DMS114 treated with DMSO at 0.1 percent for 48 hours (cell line): ENCODE measurements at regions not wholly inside any gene's neighbourhood (a gene's known extent, or its start where the extent isn't known, plus 50 kb on each side); places are given as distances from the start of the nearest gene placed in this dataset.
"Not testable (repeated sequence)": the region's sequence is repeated elsewhere in the genome, so short reads cannot be mapped to it uniquely, and the experiment has no call there.

Experiments used
- DNase-seq: peaks from one replicate; lab custom pipeline; 2025; ENCODE audit not compliant: unreplicated experiment; lab: John Stamatoyannopoulos, UW

DNA sequence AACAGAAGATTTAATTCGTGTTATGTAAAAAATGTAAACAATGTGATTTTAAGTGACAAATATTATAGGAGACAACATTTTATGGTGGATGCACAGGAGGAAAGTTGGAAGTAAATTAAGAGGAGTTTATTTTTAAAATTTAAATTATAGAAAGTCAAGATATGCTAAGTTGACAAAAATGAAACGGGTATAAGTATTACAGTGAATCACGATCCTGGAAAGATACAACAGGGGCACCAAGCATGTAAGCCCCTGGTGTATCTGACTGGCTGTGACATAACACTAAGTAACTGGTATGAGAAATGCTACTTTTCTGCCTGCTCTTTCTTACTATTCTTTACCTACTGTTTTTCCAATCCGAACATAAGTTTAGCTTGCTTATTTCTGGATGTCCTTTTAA is 419.8 kb upstream of the CHD1 start:
- no peak for DNase-seq

DNA sequence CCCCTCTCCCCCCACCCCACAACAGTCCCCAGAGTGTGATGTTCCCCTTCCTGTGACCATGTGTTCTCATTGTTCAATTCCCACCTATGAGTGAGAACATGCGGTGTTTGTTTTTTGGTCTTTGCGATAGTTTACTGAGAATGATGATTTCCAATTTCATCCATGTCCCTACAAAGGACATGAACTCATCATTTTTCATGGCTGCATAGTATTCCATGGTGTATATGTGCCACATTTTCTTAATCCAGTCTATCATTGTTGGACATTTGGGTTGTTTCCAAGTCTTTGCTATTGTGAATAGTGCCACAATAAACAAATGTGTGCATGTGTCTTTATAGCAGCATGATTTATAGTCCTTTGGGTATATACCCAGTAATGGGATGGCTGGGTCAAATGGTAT is 411.0 kb upstream of the CHD1 start:
- DNase-seq: not testable (repeated sequence)

DNA sequence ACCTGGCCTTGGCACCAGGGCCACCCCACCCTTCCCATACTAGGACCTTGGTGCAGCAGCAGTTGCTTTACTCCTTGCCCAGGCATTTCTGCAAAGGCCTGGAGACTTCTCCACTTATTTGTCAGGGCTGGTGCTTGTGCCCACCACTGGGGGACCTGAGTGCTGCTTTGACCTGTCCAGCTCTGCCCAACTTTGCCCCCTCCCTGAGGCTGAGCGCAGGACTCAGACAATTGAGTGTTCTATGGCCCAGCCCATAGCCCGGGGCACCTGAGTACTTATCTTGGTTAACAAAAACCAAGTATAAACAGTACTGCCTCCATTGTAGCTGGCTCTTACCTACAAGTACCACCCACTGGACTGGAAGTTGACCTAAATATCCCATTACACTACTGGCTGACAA is 406.1 kb upstream of the CHD1 start:
- DNase-seq: no peak

DNA sequence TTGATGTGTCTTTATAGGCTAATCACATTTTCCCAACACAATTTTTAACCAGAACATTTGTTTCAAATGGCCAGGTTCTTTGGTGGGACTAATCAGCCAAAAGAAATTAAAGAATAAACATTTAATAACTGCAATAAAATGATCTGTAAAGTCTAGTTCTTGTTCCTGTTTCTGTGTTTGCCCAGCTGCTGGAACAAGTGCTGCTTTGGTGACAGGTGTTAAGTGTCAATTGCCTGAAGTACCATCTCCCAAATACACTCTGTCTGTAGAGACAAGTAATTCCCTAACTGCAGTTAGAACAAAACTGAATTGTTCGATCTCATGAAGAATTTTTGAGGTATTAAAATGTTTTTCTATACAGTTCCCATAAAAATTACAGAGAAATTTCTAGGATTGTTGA is 402.3 kb upstream of the CHD1 start:
- no peak for DNase-seq

DNA sequence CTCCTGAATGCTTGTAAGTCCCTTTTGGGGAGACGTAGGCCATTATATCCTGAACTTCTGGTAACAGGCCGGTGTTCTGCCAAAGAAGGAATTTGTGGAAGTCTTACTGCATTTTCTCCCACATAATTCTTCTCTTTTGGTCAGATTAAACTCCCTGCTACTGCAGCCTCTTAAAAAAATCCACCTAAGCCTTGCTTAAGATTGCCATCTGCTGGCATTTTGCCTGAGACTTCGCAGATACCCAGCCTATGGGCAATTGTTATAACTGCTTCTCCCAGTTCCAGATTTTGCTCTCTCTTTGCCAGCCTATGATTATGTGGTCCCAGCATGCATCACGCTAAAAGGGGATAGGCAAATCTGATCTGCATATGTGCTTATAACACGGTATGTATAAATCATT is 391.6 kb upstream of the CHD1 start:
- no peak for DNase-seq

DNA sequence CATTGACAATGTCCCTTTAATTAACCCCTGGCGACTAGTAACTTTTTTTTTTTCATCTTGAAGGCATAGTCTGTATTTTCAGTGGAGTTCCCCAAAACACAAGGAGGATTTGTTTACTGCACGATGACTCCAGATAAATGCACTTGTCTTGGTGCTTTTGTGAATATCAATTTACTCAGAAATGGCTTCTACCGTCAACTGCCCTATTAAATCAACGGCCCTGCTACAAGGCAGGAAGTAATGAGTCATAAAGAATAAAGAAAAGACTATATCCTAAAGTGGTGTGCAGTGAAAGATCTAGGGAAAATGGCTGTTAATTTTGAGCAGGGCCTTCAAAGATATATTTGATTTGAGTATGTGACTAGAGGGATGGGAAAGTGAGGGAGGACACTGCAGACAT is 388.3 kb upstream of the CHD1 start:
- DNase-seq: no peak

DNA sequence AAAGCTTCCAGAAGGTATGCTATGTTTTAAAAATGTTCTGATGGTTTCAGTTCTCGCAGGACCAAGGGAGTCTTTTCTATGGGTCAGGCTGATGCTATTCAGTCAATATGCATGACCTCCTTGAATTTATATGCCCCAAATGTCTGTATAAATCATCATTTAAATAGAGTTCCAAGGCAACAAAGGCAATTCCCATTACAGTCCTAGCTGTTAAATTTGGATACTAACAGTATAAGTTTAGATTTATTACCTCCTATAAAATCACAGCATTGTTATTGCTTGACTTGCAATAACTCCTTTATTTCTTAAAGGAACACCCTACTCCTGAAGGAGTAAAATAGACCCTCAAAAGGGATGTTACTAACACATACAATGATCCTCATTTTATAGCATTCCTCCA is 387.7 kb upstream of the CHD1 start:
- DNase-seq: no peak

DNA sequence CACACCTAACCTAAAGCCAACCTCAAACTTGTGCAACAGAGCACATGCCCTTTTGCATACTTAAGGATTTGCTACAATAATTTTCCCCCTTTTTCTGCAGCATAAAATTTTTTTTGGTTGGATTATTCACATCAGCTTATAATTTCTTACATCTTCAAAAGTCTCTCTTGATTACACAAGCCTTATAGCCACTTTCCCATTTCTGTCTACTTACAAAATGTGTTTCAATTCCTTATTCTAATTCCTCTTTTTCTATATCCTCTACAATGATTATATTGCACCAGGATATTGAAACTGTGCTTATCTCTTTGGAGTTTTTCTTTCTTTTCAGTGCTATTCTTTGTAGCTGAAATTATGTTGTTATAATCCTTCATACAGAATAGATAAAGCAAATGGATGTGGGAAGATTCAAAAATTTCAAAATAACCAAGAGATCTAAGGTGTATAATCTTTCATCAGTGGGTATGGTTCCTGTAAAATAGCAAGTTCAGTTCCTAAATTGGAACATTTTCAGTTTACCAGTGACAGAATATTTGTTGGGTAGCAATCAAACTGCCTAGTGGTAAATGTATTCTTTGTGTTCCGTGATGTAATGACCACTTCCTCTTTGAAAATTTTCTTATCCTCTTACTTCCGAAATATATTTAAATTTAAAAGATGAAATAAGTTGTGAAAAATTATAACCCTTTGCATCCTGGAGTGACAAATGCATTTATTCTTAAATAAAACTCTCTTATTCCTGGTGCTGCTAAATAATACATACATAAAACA is 386.8 kb upstream of the CHD1 start:
- no peak for DNase-seq

DNA sequence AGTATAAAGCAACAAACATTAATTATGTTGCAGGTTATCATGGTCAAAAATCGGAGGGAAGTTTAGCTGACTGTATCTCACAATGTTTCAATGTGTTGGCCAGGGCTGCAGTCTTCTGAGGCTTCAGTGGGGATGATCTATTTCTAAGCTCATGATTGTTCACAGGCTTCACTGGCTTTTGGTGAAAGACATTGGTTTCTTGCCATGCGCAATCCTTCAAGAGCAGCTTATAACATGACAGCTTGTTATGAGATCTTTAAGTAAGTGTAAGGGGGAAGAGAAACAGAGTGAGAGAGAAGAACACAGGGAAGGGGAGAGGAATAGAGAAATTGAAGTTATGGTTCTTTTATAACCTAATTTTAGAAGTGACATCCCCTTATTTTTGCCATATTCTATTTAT is 385.9 kb upstream of the CHD1 start:
- no peak for DNase-seq

DNA sequence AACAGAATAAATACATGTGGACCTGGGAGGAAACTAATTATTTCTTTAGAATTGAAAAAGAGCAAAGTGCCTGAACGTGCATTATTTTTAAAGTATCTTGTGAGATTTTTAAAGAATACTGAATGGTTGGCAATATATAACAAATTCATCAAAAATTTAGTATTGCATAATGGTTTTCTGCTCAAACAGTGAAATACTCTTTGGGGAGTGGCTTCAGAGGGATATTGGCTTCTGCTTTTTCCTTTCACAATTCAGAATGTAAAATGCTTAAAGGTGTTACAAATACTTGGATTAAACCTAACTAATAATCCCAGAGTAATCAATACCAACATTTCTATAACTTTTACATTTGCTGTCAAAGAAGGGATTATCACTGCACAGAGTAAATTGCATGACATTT is 379.3 kb upstream of the CHD1 start:
- DNase-seq: no peak

DNA sequence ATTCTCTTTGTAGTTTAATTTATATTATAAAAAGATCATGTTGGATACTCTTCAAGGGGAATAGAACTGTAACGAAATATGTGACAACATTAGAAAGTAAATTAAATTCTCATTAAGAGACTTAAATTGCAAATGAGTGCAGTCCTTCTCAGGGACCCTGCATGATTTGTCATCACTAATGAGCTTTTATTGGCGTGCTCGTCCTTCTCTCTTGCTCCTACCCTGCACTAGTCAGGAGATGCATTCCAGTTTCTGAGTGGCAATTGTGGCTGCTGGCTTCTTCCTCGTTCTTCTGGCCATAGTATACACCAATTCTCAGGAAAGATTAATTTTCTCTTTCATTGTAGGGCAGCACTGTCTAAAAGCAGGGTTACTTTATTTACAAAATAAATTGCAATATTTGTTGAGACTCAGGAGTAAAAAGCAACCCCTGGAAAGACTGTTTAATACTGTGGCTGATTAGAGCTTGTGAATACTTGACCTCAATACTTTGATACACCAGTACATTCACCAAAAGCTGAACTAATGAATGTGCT is 376.3 kb upstream of the CHD1 start:
- no peak for DNase-seq

DNA sequence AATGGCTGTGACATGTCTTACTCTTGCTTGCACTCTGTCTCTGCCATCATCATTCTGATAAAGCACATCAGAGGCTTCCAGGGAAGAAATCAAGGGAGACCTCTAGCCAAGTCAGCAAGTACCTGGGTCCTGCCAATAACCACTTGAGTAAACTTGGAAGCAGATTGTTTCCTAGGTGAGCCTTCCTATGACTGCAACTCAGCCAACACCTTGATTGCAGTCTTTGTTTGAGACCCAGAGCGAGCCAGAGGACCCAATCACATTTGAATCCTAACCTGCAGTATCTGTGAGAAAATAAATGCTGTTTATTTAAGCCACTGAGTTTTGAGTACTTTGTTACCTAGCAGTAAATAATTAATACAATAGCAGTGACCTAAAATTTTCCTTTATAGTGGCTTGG is 356.8 kb upstream of the CHD1 start:
- no peak for DNase-seq

DNA sequence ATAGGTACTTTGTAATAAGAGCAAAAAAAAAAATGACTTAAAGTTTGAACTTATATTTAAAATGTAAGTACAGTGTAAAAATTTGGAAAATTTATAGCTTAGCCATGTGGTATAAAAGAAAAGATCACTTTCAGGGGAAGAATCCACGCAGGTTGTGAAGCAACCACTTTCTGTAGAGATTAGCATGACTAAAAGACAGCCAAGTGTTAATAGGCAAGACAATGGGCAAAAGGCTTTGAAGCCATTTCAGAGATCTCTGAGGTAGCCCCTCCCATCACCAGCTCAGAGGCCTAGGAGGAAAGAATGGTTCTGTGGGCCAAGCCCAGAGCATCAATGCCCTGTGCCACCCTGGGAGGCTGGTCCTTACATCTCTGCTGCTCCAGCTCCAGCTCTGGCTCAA is 346.3 kb upstream of the CHD1 start:
- DNase-seq: no peak

DNA sequence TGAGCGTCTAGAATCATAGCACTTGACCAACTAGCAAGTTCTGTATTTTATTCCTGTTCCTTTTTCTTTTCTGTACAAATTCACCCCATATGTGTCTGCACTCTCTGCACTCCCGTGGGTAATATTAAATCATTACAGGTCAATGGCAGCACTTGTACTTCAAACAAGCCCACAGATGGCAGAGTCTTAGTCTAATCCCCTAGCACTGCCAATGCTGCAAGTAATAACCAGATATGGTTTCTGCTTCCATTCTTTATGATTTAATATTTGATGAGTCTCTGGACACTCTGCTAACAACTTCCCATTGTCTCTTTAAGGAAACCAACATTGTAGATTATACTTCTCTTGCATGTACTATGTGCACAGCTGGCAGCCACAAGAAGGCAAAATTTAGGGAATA is 343.8 kb upstream of the CHD1 start:
- no peak for DNase-seq

DNA sequence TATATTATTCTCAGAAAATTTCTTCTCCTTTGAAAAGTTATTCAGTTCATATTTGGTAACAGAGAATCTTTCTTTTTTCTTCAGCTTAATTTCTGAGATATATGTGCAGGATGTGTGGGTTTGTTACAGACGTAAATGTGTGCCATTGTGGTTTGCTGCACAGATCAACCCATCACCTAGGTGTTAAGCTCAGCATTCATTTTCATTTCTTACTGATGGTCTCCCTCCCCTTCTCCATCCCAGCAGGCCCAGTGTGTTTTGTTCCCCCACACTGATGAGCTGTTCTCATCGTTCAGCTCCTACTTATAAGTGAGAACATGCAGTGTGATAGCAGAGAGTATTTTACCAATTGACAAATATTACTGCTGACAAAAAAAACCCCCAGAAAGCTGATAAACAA is 330.0 kb upstream of the CHD1 start:
- no peak for DNase-seq

DNA sequence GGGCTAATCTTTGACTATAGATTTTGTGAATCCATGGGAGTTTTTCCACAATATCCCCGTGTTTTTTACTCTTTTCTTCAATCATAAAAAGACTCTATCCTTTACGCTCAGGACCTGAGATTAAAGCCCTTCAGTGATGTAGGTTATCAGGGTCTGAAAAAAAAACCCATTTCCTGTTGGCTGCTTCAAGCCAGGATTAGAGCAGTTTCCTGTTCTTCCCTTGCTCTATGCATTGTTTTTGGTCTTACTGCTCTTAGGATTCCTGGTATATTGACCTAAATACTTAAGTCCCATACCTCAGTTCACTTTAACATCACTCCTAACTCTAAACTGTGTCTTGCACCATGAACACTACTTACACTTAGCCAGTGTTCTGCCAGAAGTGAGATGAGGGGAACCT is 319.3 kb upstream of the CHD1 start:
- DNase-seq: no peak

DNA sequence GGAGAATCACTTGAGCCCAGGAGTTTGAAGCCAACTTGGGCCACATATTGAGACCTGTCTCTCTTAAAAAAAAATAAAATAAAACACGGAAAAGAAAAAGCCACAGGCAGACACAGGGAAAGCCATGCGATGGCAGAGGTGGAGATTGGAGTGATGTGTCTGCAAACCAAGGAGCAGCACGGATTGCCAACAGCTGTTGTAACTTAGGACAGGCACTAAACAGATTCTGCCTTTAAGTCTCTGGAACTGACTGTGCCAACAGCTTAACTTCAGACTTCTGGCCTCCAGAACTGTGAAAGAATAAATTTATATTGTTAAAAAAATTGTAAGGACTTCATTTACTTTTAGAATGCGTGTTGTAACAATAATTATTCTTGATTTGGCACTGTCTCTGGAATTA is 318.5 kb upstream of the CHD1 start:
- no peak for DNase-seq

DNA sequence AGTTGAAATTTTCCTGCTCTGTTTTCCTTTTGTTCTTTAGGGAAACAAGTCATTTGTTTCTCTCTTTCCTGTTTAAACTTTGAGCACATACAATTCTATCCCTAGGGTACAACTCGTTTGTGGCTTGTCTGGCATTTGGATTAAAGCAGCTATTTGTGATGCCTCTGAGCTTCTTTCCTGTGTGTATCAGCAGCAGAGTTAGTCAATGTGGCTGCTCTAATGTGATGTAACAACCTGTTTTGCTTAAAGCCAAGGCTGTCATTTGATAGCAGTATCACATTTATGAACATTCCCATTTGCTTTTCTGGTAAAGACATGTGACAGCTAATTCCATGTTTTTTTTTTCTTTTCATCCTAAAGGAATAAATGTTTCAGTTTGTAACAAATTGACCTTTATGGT is 314.3 kb upstream of the CHD1 start:
- DNase-seq: no peak

DNA sequence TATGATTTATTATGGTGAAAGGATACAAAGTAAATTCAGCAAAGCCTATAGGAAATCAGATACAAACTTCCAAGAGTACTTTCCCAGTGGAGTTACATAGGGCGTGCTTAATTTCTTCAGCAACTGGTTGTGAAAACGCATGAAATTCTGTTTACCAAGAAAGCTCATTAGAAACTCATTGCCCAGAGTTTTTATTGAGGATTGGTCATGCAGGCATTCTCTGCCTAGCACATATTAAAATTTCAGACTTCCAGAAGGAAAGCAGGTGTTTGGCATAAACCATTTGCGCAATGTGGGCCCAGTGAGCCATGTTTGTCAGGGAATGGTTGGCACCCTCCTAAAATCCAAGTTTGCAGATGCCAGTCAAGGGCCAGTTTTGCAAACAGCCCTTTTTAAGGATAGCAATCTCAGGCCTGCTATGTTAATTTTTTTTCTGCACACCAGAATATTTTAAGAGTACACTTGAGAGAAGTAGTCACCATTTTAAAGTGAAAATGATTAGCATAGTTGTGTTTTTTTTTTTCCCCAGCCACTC is 311.1 kb upstream of the CHD1 start:
- no peak for DNase-seq

DNA sequence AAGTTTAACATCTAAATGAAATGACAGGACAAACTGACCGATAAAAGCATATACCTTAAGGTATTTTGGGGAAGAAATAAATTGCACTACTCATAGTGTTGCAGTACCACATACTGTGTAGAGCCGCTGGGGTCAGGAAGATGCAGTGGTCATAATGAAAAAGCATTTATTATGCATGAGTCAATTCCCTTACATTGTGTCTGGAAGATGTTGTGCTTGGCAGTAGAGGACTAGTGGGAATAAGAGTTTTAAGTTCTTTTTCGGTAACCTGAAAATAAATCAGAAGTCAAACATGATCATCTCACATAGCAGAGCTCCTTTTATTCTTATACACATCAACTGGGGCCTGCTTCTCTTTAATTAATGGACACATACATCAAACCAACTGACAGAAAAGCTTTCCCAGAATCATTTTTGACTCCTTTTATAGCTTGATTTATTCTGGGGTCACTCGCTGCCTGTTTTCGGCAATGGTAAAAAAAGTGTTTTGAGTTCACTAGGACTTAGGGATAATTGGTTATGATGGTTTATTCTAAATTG is 262.5 kb upstream of the CHD1 start:
- DNase-seq: no peak

DNA sequence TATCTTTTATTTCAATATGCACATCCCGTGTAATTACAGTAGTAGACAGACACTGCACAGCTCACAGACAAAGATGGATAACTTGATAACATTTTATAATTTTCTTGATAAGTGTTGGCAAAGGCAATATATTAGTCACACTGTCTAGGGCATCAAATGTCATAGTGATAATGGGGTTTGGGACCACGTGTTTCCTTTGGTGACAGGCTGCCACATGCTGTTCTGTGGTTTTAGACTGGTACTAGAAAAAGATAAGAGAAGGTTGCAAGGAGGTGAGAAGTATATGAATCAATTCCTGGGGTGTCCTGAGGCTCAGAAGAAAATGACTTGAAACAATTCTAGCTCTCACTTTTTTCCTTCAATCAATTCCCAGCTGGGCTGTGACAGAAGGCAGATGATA is 258.8 kb upstream of the CHD1 start:
- DNase-seq: no peak

DNA sequence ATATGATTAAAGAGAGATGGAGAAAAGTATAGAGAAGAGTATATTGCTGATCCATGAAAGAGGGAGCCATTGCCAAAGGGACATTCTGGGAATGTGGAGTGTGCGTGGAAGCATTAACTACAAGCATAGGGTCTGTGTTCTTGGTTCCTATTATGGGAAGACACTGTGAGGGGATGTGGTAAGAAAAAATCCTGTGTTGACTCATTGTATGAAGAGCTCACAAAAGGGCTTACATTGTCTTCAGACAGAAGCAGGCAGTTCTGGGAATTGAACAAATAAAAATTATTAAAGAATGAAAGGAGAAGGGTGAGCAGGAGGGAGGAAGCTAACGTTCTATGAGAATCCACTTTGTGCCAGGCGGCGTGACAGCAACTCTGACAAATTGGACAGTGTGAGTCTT is 250.4 kb upstream of the CHD1 start:
- no peak for DNase-seq

DNA sequence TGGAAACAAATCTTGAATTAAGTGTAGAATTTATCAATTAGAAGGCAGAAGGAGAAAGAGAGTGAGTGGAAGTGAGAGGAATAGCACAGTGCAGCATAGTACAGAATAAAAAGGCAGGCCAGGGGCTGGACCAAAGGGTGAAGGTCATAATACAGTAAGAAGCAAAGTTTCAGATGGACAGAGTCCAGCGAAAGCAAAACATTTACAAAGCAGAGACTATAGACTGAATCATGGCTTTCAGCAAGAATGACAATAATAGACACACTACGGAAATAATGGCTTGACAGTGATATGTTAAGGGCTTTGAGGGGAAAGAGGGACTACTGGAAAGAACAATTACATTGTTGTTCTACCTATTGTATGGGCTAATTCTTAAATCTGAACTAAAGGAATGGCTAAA is 249.0 kb upstream of the CHD1 start:
- no peak for DNase-seq
